GM12875 (cell line): ENCODE measurements at regions not wholly inside any gene's neighbourhood (a gene's known extent, or its start where the extent isn't known, plus 50 kb on each side); places are given as distances from the start of the nearest gene placed in this dataset.

Experiments used
- H3K4me3 ChIP-seq: one replicate; pipeline ENCODE4 v1.5.1; 2011; ENCODE audit warnings: low read depth, low read length, control low read depth
- TF ChIP-seq, protein P1 (sequence below): IDR thresholded peaks from 2 replicates; pipeline ENCODE4 v1.5.1; 2011; ENCODE audit warnings: low read depth, mild to moderate bottlenecking, control low read depth, inconsistent platforms, low read length, moderate library complexity, borderline replicate concordance; ENCODE audit not compliant: insufficient read depth

DNA sequence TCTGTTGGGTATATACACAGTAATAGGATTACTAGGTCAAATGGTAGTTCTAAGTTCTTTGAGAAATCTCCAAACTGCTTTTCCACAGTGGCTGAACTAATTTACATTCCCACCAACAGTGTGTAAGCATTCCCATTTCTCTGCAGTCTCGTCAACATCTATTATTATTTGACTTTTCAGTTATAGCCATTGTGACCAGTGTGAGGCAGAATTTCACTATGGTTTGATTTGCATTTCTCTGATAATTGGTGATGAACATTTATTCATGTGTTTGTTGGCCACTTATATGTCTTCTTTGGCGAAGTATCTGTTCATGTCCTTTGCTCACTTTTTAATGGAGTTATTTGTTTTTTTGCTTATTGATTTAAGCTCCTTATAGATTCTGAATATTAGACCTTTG lies 596.2 kb upstream of the DAB2 start:
- TF ChIP-seq, protein P1, sequence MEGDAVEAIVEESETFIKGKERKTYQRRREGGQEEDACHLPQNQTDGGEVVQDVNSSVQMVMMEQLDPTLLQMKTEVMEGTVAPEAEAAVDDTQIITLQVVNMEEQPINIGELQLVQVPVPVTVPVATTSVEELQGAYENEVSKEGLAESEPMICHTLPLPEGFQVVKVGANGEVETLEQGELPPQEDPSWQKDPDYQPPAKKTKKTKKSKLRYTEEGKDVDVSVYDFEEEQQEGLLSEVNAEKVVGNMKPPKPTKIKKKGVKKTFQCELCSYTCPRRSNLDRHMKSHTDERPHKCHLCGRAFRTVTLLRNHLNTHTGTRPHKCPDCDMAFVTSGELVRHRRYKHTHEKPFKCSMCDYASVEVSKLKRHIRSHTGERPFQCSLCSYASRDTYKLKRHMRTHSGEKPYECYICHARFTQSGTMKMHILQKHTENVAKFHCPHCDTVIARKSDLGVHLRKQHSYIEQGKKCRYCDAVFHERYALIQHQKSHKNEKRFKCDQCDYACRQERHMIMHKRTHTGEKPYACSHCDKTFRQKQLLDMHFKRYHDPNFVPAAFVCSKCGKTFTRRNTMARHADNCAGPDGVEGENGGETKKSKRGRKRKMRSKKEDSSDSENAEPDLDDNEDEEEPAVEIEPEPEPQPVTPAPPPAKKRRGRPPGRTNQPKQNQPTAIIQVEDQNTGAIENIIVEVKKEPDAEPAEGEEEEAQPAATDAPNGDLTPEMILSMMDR = no peak

DNA sequence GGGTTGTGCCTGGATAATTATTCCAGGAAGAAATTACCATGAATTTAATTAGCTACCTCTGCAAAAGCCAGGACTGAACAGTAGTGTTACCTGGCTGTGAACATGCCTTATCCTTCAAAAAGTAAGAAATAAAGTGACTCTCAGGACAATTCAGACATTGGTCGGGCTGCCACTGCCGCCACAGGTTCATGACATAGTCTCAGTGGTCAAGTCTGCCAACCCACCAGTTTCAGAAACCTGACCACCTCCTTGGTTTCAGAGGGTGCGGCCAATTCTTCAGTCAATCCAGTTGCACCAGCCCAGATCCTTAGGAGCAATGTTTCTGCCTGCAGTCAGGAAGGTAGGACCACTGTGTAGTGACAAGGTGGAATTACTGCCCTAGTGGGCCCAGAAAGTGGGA lies 593.1 kb upstream of the DAB2 start:
- TF ChIP-seq, protein P1 = no peak
- H3K4me3 ChIP-seq = no peak overlapping the region

More for the DNA sequence above, 596.2 kb upstream of the DAB2 start:
- H3K4me3 ChIP-seq = no peak overlapping the region

DNA sequence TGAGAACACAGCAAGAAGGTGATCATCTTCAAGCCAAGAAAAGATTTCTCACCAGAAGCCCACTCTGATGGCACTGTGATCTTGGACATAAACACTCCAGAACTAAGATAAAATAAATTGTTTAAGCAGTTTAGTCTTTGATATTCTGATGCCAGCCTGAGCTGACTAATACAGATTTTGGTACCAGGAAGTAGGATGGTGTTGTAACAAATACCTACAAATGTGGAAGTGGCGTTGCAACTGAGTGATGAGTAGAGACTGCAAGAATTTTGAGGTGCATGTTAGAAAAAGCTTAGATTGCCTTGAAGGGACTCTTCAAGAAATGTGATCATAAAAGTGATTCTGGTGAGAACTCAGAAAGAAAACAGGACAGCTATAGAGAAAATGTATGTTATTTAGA lies 592.4 kb upstream of the DAB2 start:
- TF ChIP-seq, protein P1 = no peak
- no peak overlapping the region for H3K4me3 ChIP-seq

DNA sequence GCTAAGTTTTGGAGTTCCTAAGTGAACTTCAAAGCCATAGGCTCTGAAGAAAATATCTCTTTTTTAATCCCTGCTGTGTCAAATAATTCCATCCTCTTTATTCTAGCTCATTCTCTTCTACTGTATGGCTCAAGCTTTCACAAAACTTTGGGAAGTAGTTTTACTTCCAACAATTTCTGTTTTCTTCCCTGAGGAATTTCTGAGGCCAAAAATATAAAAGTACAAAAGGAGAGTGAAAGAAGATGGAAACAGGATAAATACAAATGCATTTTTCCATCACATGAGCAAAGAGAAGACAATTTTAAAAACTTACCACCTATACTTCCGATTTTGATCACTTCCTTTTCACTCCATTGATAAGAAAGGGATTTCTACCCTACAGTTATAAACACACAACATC lies 585.7 kb upstream of the DAB2 start:
- TF ChIP-seq, protein P1 = no peak

DNA sequence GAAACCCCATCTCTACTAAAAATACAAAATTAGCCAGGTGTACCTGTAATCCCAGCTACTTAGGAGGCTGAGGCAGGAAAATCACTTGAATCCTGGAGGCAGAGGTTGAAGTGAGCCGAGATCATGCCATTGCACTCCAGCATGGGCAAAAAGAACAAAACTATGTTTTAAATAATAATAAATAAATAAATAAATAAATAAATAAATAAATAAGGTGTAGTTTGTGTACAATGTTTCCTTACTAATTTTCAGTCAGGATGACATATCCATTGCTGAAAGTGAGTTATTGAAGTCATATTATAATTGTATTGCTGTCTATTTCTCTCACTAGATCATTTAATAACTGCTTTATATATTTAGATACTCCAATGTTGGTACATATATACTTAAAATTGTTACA lies 581.5 kb upstream of the DAB2 start:
- TF ChIP-seq, protein P1 = no peak
- no peak overlapping the region for H3K4me3 ChIP-seq

More for the DNA sequence above, 585.7 kb upstream of the DAB2 start:
- H3K4me3 ChIP-seq = no peak overlapping the region

DNA sequence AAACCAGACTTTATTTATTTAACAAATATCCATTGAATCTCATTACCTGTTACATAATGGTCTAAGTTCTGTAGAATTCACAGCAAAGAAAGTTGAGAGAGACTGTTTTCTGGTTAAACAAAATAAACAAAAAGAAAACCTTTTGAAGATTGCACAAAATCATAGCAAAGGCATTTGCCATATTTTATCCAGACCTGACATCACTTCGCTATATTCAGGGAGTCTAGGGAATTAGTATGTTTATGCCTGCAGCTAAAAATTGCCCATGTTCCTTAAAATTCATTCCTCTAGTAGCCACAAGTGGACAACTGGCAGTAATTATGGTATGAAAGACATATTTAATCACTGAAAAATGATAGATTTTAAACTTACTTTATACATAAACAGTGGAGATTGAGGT lies 577.0 kb upstream of the DAB2 start:
- H3K4me3 ChIP-seq = no peak overlapping the region
- TF ChIP-seq, protein P1 = no peak

DNA sequence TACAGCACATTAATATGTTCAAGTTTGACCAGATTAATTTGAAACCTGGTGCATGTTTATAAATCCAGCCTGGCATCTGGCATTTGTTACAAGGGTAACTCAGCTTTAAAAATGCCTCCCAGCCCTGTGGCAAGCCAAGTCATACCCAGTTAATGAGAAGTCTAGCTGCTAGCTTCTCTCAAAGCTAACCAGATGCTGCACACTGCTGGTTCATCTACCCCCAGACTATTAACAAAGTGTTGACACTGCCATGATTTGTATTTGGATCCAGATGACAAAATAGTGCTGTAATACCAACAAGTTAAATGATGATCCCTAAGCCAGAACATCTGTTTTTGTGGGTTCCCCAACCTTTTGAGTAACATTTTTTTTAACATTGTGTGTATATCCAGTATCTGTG lies 573.7 kb upstream of the DAB2 start:
- TF ChIP-seq, protein P1 = no peak
- H3K4me3 ChIP-seq = no peak overlapping the region
